Fibroblast of gingiva (primary cell): ENCODE measurements at regions not wholly inside any gene's neighbourhood (a gene's known extent, or its start where the extent isn't known, plus 50 kb on each side); places are given as distances from the start of the nearest gene placed in this dataset.

Experiments
- DNase-seq: peaks from one replicate; pipeline ENCODE4 v3.0.0-alpha.2; 2011; ENCODE audit warnings: low read depth

- DNase-seq: peak; percentile 36
These were observed 129.2 kb upstream of the SUCLG2 start for GRCh38 chr3:67783281-67784250.

GRCh38 chr3:67781871-67782270 is 127.5 kb upstream of the SUCLG2 start:
- no peak for DNase-seq

- no peak for DNase-seq
These were observed 126.8 kb upstream of the SUCLG2 start for GRCh38 chr3:67781218-67781617.

- DNase-seq: no peak
These were observed 120.3 kb upstream of the SUCLG2 start for GRCh38 chr3:67774676-67775075.

- no peak for DNase-seq
These were observed 111.2 kb upstream of the SUCLG2 start for GRCh38 chr3:67765575-67765974.

GRCh38 chr3:67745296-67745695 is 90.9 kb upstream of the SUCLG2 start:
- DNase-seq: no peak

GRCh38 chr3:67744699-67745098 is 90.3 kb upstream of the SUCLG2 start:
- no peak for DNase-seq

- DNase-seq: no peak
These were observed 85.4 kb upstream of the SUCLG2 start for GRCh38 chr3:67739851-67740250.

GRCh38 chr3:67737906-67738865 is 83.8 kb upstream of the SUCLG2 start:
- DNase-seq: no peak

- no peak for DNase-seq
These were observed 82.7 kb upstream of the SUCLG2 start for GRCh38 chr3:67737140-67737539.

GRCh38 chr3:67733269-67733950 is 79.0 kb upstream of the SUCLG2 start:
- no peak for DNase-seq

GRCh38 chr3:67724434-67724833 is 70.0 kb upstream of the SUCLG2 start:
- DNase-seq: no peak

GRCh38 chr3:67723863-67724262 is 69.5 kb upstream of the SUCLG2 start:
- no peak for DNase-seq

- DNase-seq: no peak
These were observed 64.9 kb upstream of the SUCLG2 start for GRCh38 chr3:67719333-67719732.

- no peak for DNase-seq
These were observed 61.6 kb upstream of the SUCLG2 start for GRCh38 chr3:67715971-67716370.

GRCh38 chr3:67713764-67714469 is 59.5 kb upstream of the SUCLG2 start:
- DNase-seq: no peak

GRCh38 chr3:67712259-67712658 is 57.8 kb upstream of the SUCLG2 start:
- DNase-seq: no peak

- no peak for DNase-seq
These were observed 56.0 kb upstream of the SUCLG2 start for GRCh38 chr3:67710396-67710795.

- DNase-seq: no peak
These were observed 52.5 kb upstream of the SUCLG2 start for GRCh38 chr3:67706934-67707333.

GRCh38 chr3:67704322-67704721 is 49.9 kb upstream of the SUCLG2 start:
- DNase-seq: no peak
